Renal cortical epithelial cell (primary cell): ENCODE measurements at regions not wholly inside any gene's neighbourhood (a gene's known extent, or its start where the extent isn't known, plus 50 kb on each side); places are given as distances from the start of the nearest gene placed in this dataset.

Source experiments
- DNase-seq: peaks from one replicate; pipeline ENCODE4 v3.0.0-alpha.2; 2011; ENCODE audit warnings: low read depth

- no peak for DNase-seq
Measured at GRCh38 chr2:155169317-155169716, 470.8 kb downstream of the KCNJ3 start.

- no peak for DNase-seq
Measured at GRCh38 chr2:155162494-155162893, 464.0 kb downstream of the KCNJ3 start.

GRCh38 chr2:155161314-155161713 is 462.8 kb downstream of the KCNJ3 start:
- no peak for DNase-seq

DNA sequence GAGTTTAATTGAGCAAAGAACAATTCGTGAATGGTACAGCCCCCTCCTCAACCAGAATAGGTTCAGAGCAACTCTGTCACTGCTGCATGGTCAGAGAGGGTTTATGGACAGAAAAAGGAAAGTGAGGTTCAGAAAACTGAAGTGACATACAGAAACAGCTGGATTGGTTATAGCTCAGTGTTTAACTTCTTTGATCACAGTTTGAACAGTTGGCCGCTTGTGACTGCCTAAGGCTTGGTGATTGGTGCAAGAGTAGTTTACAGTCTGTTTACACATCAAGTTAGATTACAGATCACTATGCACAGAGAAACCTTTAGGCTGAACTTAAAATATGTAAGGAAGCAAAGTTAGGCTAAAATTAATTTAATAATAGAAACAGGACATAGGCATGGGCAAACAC is 459.2 kb downstream of the KCNJ3 start:
- no peak for DNase-seq

GRCh38 chr2:155157065-155157464 is 458.6 kb downstream of the KCNJ3 start:
- no peak for DNase-seq

DNA sequence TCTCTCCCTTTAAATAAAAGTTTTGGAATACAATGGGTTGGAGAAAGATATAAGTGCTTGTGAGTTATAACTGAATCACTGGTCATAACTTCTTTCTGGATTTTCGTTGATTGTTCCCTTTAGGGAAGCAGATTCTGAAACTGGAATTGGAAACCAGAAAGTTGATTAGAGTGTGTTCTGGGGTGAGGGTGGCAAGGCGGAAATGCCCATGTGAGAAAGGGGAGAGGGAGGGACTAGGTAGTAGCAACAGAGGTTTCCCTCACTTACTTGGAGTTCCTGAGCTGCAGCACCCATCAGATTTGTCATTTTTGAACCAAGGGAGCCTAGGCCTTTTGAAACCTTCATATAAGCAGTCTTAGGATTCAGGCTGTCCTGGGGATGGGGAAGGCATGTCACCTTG is 453.4 kb downstream of the KCNJ3 start:
- DNase-seq = no peak

- no peak for DNase-seq
Measured at GRCh38 chr2:155151472-155151871, 453.0 kb downstream of the KCNJ3 start.

DNA sequence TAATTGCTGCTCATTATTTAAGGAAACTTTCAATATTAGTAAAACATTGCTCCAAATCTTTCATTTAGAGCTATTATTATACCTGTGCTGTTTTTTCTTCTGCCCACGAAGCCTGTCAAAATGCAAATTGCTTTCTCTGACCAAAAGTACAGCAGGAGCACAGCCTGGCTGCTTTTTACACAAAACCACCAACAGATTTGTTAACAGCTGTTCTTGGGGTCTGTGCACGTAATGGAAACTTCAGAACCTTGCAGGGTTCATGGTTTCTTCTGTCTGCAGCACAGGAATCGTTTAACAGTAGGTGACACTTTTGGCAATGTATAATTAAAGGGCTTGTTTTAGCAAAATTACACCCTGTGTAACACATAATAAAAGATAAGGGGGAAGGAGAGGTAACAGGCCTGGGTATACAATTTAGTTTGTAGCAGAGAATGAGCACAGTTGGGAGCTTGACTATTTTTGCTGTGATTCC is 447.3 kb downstream of the KCNJ3 start:
- DNase-seq = no peak

GRCh38 chr2:155141418-155141817 is 442.9 kb downstream of the KCNJ3 start:
- DNase-seq = no peak

GRCh38 chr2:155125585-155126230 is 427.2 kb downstream of the KCNJ3 start:
- DNase-seq = no peak

DNA sequence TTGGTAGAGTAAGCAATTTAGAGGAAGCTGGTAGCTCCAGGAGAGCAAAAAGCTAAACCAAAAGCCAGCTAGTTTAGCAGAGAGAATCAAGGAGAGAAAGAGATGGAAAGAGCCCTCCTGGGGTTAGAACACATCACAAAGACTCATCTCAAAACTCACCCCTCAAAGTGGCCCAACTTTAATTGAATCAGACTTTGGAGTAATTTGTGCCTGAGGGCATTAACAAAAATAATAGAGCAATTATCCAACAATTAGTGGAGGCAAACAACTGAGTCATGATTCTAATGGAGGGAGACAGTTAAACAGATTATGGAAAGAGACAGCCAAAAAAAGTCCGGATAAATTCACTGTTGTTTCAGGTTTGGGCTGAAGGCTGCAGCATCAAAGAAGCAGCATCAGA is 417.4 kb downstream of the KCNJ3 start:
- no peak for DNase-seq

- no peak for DNase-seq
Measured at GRCh38 chr2:155111070-155111469, 412.6 kb downstream of the KCNJ3 start.

DNA sequence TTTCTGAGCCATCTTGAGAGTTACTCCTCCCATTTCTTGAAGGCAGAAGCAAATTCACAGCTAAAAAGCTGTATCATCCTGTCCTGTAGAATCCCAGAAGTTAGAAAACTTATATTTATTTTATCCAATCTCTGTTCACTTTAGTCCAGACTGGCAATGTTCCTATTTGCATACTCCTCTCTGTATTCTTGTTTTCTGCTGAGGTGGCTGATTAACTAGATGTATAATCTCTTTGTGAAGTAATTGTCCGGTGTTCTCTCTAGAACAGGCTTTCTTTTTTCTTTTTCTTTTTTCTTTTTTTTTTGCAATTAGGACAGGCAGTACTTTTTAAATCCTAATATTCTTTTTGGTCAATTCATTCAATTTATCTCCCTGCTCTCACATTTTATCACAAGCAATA is 411.0 kb downstream of the KCNJ3 start:
- no peak for DNase-seq

- peak; percentile 46 for DNase-seq
Measured at GRCh38 chr2:155100261-155100660, 401.8 kb downstream of the KCNJ3 start.

DNA sequence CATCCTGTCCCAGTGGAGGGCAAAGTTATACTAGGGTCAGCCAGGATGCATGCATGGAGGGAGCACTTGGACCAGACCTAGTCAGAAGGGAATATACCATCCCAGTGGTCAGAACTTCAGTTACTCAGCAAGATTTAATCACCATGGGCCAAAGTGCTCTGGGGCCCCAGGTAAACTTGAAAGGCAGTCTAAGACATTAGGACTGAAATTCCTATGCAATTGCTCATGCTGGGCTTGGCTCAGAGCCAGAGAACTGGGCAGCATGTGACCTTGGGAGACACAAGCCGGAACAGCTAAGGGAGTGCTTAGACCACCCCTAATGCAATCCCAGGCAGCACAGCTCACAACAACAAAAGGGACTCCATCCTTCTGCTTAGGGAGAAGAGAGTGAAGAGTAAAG is 401.3 kb downstream of the KCNJ3 start:
- peak; percentile 85 for DNase-seq

DNA sequence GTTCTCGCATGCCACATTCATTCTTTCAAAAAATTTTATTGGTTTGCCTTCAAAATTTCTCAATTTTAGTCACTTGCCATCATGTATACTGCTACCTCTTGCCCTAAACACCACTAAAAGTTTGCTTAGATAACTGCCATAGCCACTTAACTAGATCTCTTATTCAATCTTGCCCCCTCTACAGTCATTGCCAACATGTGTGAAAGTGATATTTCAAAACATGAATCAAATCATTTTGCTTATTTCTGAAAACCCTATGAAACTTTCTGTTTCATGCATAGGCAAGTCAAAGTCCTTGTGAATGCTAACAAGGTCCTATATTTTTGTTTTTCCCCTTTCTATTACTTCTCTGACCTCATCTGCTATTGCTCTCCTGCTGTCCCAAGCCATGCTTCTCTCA is 397.1 kb downstream of the KCNJ3 start:
- no peak for DNase-seq

- no peak for DNase-seq
Measured at GRCh38 chr2:155080373-155080772, 381.9 kb downstream of the KCNJ3 start.

DNA sequence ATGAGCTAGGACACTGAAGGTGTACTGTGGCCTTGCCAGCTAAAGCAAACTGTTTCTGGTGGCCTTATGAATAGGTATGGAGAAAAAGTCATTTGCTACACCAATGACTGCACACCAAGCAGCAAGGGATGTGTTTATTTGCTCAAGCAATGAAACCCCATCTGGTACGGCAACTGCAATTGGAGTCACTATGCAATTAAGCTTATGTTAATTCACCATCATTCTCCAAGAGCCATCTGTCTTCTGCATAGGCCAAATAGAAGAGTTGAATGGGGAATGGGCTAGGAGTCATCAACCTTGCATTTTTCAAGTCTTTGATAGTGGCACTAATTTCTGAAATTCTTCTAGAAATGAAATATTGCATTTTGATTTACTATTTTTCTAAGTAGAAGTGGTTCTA is 372.0 kb downstream of the KCNJ3 start:
- no peak for DNase-seq

- no peak for DNase-seq
Measured at GRCh38 chr2:155062922-155063258, 364.4 kb downstream of the KCNJ3 start.

- DNase-seq = no peak
Measured at GRCh38 chr2:155062250-155062921, 363.9 kb downstream of the KCNJ3 start.

DNA sequence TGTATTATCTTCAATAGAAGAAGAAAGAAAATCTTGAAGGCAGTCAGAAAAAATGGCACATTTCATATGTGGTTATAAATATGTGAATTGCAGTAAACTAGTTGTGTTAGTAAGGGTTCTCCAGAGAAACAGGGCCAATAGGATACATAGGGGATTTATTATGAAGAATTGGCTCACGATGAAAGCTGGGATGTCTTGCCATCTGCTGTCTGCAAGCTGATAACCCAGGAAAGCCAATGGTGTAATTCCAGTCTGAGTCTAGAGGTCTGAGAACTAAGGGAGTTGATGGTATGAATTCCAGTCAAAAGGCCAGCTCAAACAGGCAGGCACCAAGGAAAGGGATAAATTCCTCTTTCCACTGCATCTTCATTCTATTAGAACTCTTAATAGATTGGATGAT is 362.4 kb downstream of the KCNJ3 start:
- no peak for DNase-seq

DNA sequence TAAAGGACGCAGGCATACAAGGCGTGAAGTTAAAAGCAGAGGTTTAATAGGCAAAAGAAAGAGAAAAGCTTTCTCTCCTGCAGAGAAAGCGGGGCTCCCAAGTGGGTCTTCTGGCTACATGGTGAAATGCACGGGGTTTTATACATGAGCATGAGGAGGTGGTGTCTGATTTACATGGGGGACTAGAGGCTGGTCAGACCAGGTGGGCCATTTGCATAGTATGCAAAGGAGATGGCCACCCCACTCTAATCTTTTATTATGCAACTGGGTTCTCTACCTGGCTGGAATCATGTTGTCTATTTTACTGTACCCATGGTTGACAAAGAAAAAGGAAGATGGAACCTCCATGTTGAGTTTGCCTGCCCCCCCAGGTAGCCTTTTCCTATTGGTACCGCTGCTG is 356.2 kb downstream of the KCNJ3 start:
- DNase-seq = no peak

DNA sequence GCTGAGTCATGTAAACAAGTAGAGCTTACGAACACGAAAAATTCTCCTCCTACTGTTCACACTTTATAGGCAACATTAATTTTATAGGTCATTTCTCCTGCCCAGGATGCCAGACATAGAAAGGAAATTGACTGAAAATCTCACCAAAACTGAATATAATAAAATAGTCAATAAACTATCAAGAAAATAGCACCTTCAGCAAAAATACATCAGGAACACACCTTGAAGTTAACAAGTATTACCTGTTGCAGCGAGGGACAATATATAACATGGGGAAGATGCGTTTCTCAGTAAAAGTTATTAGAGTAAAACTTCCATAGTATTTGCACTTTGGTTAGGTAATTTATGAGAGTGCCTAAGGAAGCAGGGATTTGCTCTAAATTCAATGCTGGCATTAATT is 344.6 kb downstream of the KCNJ3 start:
- no peak for DNase-seq

GRCh38 chr2:155035308-155035707 is 336.8 kb downstream of the KCNJ3 start:
- DNase-seq = no peak
